K562 (cell line): ENCODE measurements at regions not wholly inside any gene's neighbourhood (a gene's known extent, or its start where the extent isn't known, plus 50 kb on each side); places are given as distances from the start of the nearest gene placed in this dataset.
A peak's percentile ranks its signal among the peaks of the same experiment; 100 is the strongest.

Source experiments
- ATAC-seq: fragments of 200-7000 bp; cut with Tn5 transposase; 3 replicates; pipeline ENCODE4 v1.9.1; 2020; ENCODE audit warnings: moderate library complexity
- BruUV-seq: library from RNA; stranded (reverse); fragments of 400-500 nt; replicated peaks from 2 replicates; lab custom pipeline; 2021; lab: Mats Ljungman, UMichigan
- CTCF ChIA-PET: fragments of 300-600 bp; formaldehyde crosslinking; extraction: SDS; loops from one replicate; lab custom pipeline; 2021; ENCODE audit warnings: low intra/inter-chr PET ratio; lab: Yijun Ruan, JAX
- POLR2A ChIA-PET: fragments of 300-600, 350-650 bp; sonication (Branson Sonifier 250); formaldehyde crosslinking; extraction: SDS; loops from one replicate; lab custom pipeline; 2021; ENCODE audit warnings: antibody characterized with exemption, inconsistent platforms; lab: Yijun Ruan, JAX
- DNase-seq, 4 experiments: peaks; one replicate each; pipeline versions ENCODE4 v3.0.0 to v3.0.0-alpha.2; 2011 to 2018; ENCODE audit warnings: low spot score in 3 of 4, mixed read lengths in 3 of 4; ENCODE audit errors: extremely low read depth in 1 of 4
- FAIRE-seq: peaks from 2 replicates; lab custom pipeline; 2011; peaks lifted over from hg19 to GRCh38; lab: Jason Lieb, UNC
- H2AFZ ChIP-seq: 2 replicates; pipeline ENCODE4 v1.6.0; 2011; ENCODE audit warnings: low read depth, low read length, control low read depth, inconsistent platforms
- H3K27ac ChIP-seq: fragments of 200-600 bp; 3 replicates; pipeline ENCODE4 v1.8.0; 2011; ENCODE audit warnings: low read depth, mild to moderate bottlenecking, control low read depth, inconsistent platforms, low read length, moderate library complexity, mixed read lengths; ENCODE audit errors: extremely low read depth
- H3K27me3 ChIP-seq, 2 experiments: fragments of 300-600 bp in 1 of 2; 2 replicates in 1 of 2; 3 replicates in 1 of 2; pipeline versions ENCODE4 v1.6.0 to v1.8.0; 2011; ENCODE audit warnings: inconsistent platforms in 2 of 2, low read length in 2 of 2, mild to moderate bottlenecking in 1 of 2, mixed read lengths in 1 of 2, moderate library complexity in 1 of 2; ENCODE audit not compliant: control insufficient read depth in 2 of 2, insufficient read depth in 2 of 2
- H3K36me3 ChIP-seq: fragments of 300-600 bp; 3 replicates; pipeline ENCODE4 v1.8.0; 2011; ENCODE audit warnings: mild to moderate bottlenecking, low read length, inconsistent platforms; ENCODE audit not compliant: control insufficient read depth, insufficient read depth
- H3K4me1 ChIP-seq, 2 experiments: fragments of 200-600 bp in 1 of 2; replicated peaks in 1 of 2; 2 replicates in 1 of 2; 3 replicates in 1 of 2; pipeline versions ENCODE4 v1.5.1 to v1.8.0; 2011; ENCODE audit warnings: inconsistent platforms in 2 of 2, low read length in 2 of 2, mild to moderate bottlenecking in 1 of 2, mixed read lengths in 1 of 2, moderate library complexity in 1 of 2; ENCODE audit not compliant: control insufficient read depth in 2 of 2, insufficient read depth in 2 of 2
- H3K4me2 ChIP-seq: 2 replicates; pipeline ENCODE4 v1.6.1; 2011; ENCODE audit warnings: low read length, control low read depth, inconsistent platforms, mixed read lengths; ENCODE audit not compliant: insufficient read depth
- H3K4me3 ChIP-seq: fragments of 200-600 bp; sonication (generic), shearing (Covaris generic); 2 replicates; pipeline ENCODE4 v1.5.1; 2016; ENCODE audit warnings: control low read depth, inconsistent platforms
- H3K79me2 ChIP-seq: fragments of 200-600 bp; 3 replicates; pipeline ENCODE4 v1.8.0; 2011; ENCODE audit warnings: low read length, inconsistent platforms; ENCODE audit not compliant: control insufficient read depth, insufficient read depth
- H3K9ac ChIP-seq, 2 experiments: 2 replicates each; pipeline versions ENCODE4 v1.6.0 to v1.6.1; 2011; ENCODE audit warnings: low read depth in 2 of 2, low read length in 2 of 2, control low read depth in 1 of 2, inconsistent platforms in 1 of 2, mild to moderate bottlenecking in 1 of 2, mixed read lengths in 1 of 2; ENCODE audit not compliant: insufficient read depth in 1 of 2
- H3K9me1 ChIP-seq: one replicate; pipeline ENCODE4 v1.6.0; 2011; ENCODE audit warnings: inconsistent platforms, mild to moderate bottlenecking, low read length, moderate library complexity; ENCODE audit not compliant: control insufficient read depth, insufficient read depth
- H3K9me3 ChIP-seq: replicated peaks from 2 replicates; pipeline ENCODE4 v1.5.1; 2011; ENCODE audit warnings: low read depth, low read length, inconsistent platforms; ENCODE audit not compliant: control insufficient read depth, insufficient read depth
- H4K20me1 ChIP-seq: replicated peaks from 2 replicates; pipeline ENCODE4 v1.6.1; 2011; ENCODE audit warnings: low read length, inconsistent platforms, mixed read lengths; ENCODE audit not compliant: control insufficient read depth, insufficient read depth
- BRD4 ChIP-seq: fragments of 200-600 bp; sonication (generic); IDR thresholded peaks from 2 replicates; pipeline ENCODE4 v1.6.1; 2017; ENCODE audit warnings: inconsistent platforms
- EZH2 ChIP-seq: IDR thresholded peaks from 2 replicates; pipeline ENCODE4 v1.6.1; 2012; ENCODE audit warnings: low read depth, mild to moderate bottlenecking, inconsistent platforms, low read length, borderline replicate concordance
- FOSL1 ChIP-seq: fragments of 200-800 bp; sonication (Bioruptor generic); conservative IDR thresholded peaks from 2 replicates; pipeline ENCODE4 v1.6.1; 2016; ENCODE audit warnings: missing genetic modification characterization, missing compliant biosample characterization
- HMGN3 ChIP-seq: IDR thresholded peaks from 2 replicates; pipeline ENCODE4 v1.6.1; 2011; ENCODE audit warnings: borderline replicate concordance, low read depth, mild to moderate bottlenecking, mixed read lengths, low read length; ENCODE audit not compliant: insufficient read length; ENCODE audit errors: extremely low read depth
- JUND ChIP-seq, 2 experiments: IDR thresholded peaks; 2 replicates in 1 of 2; 3 replicates in 1 of 2; pipeline ENCODE4 v1.6.1; 2011; ENCODE audit warnings: borderline replicate concordance in 2 of 2, low read depth in 2 of 2, low read length in 2 of 2, improper control_type of control experiment in 1 of 2, missing biosample characterization in 1 of 2, missing genetic modification characterization in 1 of 2, missing genetic modification reagents in 1 of 2
- LEF1 ChIP-seq: fragments of 450-650 bp; IDR thresholded peaks from 2 replicates; pipeline ENCODE4 v1.6.1; 2016; ENCODE audit warnings: mild to moderate bottlenecking
- NELFE ChIP-seq: IDR thresholded peaks from 2 replicates; pipeline ENCODE4 v1.6.1; 2011; ENCODE audit warnings: mild to moderate bottlenecking; ENCODE audit not compliant: insufficient read depth, insufficient read length
- PHF8 ChIP-seq: fragments of 200-600 bp; sonication (generic); IDR thresholded peaks from 2 replicates; pipeline ENCODE4 v1.6.1; 2012; ENCODE audit warnings: mixed run types, mild to moderate bottlenecking, inconsistent platforms, low read length, moderate library complexity, borderline replicate concordance
- RBM22 ChIP-seq: fragments of 200-400 bp; formaldehyde crosslinking; IDR thresholded peaks from 2 replicates; pipeline ENCODE4 v1.6.1; 2018; ENCODE audit warnings: low read length, low read depth; ENCODE audit not compliant: poor library complexity, severe bottlenecking
- SMARCA5 ChIP-seq: fragments of 450-650 bp; IDR thresholded peaks from 2 replicates; pipeline ENCODE4 v1.6.1; 2016
- U2AF2 ChIP-seq: fragments of 200-400 bp; formaldehyde crosslinking; optimal IDR thresholded peaks from 2 replicates; pipeline ENCODE3; 2017; ENCODE audit warnings: low read depth, mild to moderate bottlenecking, low read length
- ZEB2 ChIP-seq: fragments of 450-650 bp; IDR thresholded peaks from 2 replicates; pipeline ENCODE4 v1.6.1; 2016
- ZHX1 ChIP-seq: fragments of 150-350 bp; conservative IDR thresholded peaks from 2 replicates; pipeline ENCODE4 v1.6.1; 2014; ENCODE audit warnings: low read length
- ZNF146 ChIP-seq: IDR thresholded peaks from one replicate; pipeline ENCODE4 v1.6.1; 2018; ENCODE audit warnings: missing compliant biosample characterization; ENCODE audit not compliant: unreplicated experiment
- ZSCAN32 ChIP-seq: fragments of 450-650 bp; formaldehyde crosslinking; IDR thresholded peaks from 2 replicates; pipeline ENCODE4 v1.4.0; 2020; ENCODE audit warnings: mild to moderate bottlenecking, moderate library complexity
- WGBS: fragments of 100-300 bp; shearing (Covaris generic); methylation state at CpG from one replicate; pipeline ENCODE4 v1.1.6; 2016; ENCODE audit warnings: low coverage, mixed read lengths; ENCODE audit not compliant: insufficient coverage; ENCODE audit errors: missing lambda C conversion rate; 5-methylcytosine and 5-hydroxymethylcytosine counted together
- in situ Hi-C: fragments of 300-500 bp; cut with MboI; formaldehyde crosslinking; loops from 4 replicates; pipeline ENCODE4 v1.15.0; 2018; ENCODE audit warnings: inconsistent platforms, mixed read lengths
- intact Hi-C: fragments of 100-400 bp; cut with micrococcal nuclease; formaldehyde crosslinking; loops from 2 replicates; pipeline ENCODE4 v1.14.2; 2022

GRCh38 chr5:133758641-133759040 lies 146.3 kb upstream of the FSTL4 start:
- DNase-seq, result peak in 1 of 4 experiments; percentile 12
- no TSS peak for BruUV-seq
- Histone ChIP-seq H3K79me2 (no peaks in the 10 kb centered on the region), H4K20me1 (no peaks in the 10 kb centered on the region; the same call in 1 of the 2 replicates), H2AFZ (no peak overlapping the region), H3K9ac (no peak overlapping the region), H3K27ac (no peak overlapping the region), H3K27me3 (peaks cover 0 to 5% of the 10 kb centered on the region in 2 experiments; a peak in 2 of 5 replicates), H3K4me3 (no peak overlapping the region), H3K9me1 (no peaks in the 10 kb centered on the region), H3K36me3 (no peaks in the 10 kb centered on the region), H3K4me2 (no peak overlapping the region), H3K4me1 (no peaks in the 10 kb centered on the region), H3K9me3 (no peaks in the 10 kb centered on the region)
- ChIA-PET POLR2A (no interaction called here), CTCF (no interaction called here)
- FAIRE-seq, result no peak
- in situ Hi-C loops (no loop called here), intact Hi-C loops (loop anchor here (10.0 kb wide), 1 partner anchor 106 kb away; no protein-coding TSS in a partner anchor)
- ATAC-seq, result no peak
- 0% methylated on average over 1 of the region's 1 CpG for WGBS
- no peak for TF ChIP-seq EZH2
- no peak for TF ChIP-seq BRD4
- no peak for TF ChIP-seq JUND (IDR thresholded peaks at IDR 0.05; ENCODE audit: borderline replicate concordance, low read depth, low read length)
- peak; percentile 41; the same call in 1 of the 3 replicates for TF ChIP-seq JUND (tag; IDR thresholded peaks at IDR 0.05; ENCODE audit: borderline replicate concordance, low read depth, low read length)
- TF ChIP-seq FOSL1 (tag), result peak; percentile 85
- no peak for TF ChIP-seq LEF1

GRCh38 chr5:133757396-133757945 lies 145.1 kb upstream of the FSTL4 start:
- CTCF ChIA-PET, result interaction anchor here (1.1 kb wide), 1 partner anchor 9 kb away, joined by 4 read pairs; no protein-coding TSS in a partner anchor
- Histone ChIP-seq H3K79me2 (no peaks in the 10 kb centered on the region), H3K9me1 (no peaks in the 10 kb centered on the region), H3K9me3 (no peaks in the 10 kb centered on the region), H3K4me3 (no peak overlapping the region), H3K4me1 (no peaks in the 10 kb centered on the region), H3K4me2 (no peak overlapping the region), H4K20me1 (no peaks in the 10 kb centered on the region), H3K9ac (no peak overlapping the region), H3K36me3 (no peaks in the 10 kb centered on the region), H3K27ac (no peak overlapping the region), H2AFZ (no peak overlapping the region), H3K27me3 (0 out of 5 replicates have a peak, but pooled peaks cover 0 to 5% of the 10 kb centered on the region in 2 experiments)
- FAIRE-seq (no peak), DNase-seq (no peak), ATAC-seq (no peak)
- intact Hi-C loops (loop anchor here (10.0 kb wide), 1 partner anchor 107 kb away; no protein-coding TSS in a partner anchor), in situ Hi-C loops (no loop called here)
- POLR2A ChIA-PET, result no interaction called here
- no TSS peak for BruUV-seq
- WGBS, result 0% methylated on average over 8 of the region's 8 CpGs
- TF ChIP-seq NELFE, result no peak
- no peak for TF ChIP-seq U2AF2
- no peak for TF ChIP-seq HMGN3
- TF ChIP-seq ZNF146, result no peak
- TF ChIP-seq ZSCAN32 (CRISPR knock-in tag), result no peak
- no peak for TF ChIP-seq SMARCA5
- no peak for TF ChIP-seq PHF8
- no peak for TF ChIP-seq ZHX1
- no peak for TF ChIP-seq RBM22
- no peak for TF ChIP-seq ZEB2
